K562 (cell line): ENCODE measurements at regions not wholly inside any gene's neighbourhood (a gene's known extent, or its start where the extent isn't known, plus 50 kb on each side); places are given as distances from the start of the nearest gene placed in this dataset.

Experiments
- ATAC-seq: fragments of 200-7000 bp; cut with Tn5 transposase; 3 replicates; pipeline ENCODE4 v1.9.1; 2020; ENCODE audit warnings: moderate library complexity
- BruUV-seq: library from RNA; stranded (reverse); fragments of 400-500 nt; replicated peaks from 2 replicates; lab custom pipeline; 2021; lab: Mats Ljungman, UMichigan
- CTCF ChIA-PET: fragments of 300-600 bp; formaldehyde crosslinking; extraction: SDS; loops from one replicate; lab custom pipeline; 2021; ENCODE audit warnings: low intra/inter-chr PET ratio; lab: Yijun Ruan, JAX
- POLR2A ChIA-PET: fragments of 300-600, 350-650 bp; sonication (Branson Sonifier 250); formaldehyde crosslinking; extraction: SDS; loops from one replicate; lab custom pipeline; 2021; ENCODE audit warnings: antibody characterized with exemption, inconsistent platforms; lab: Yijun Ruan, JAX
- DNase-seq, 4 experiments: peaks; one replicate each; pipeline versions ENCODE4 v3.0.0 to v3.0.0-alpha.2; 2011 to 2018; ENCODE audit warnings: low spot score in 3 of 4, mixed read lengths in 3 of 4; ENCODE audit errors: extremely low read depth in 1 of 4
- FAIRE-seq: peaks from 2 replicates; lab custom pipeline; 2011; peaks lifted over from hg19 to GRCh38; lab: Jason Lieb, UNC
- H2AFZ ChIP-seq: 2 replicates; pipeline ENCODE4 v1.6.0; 2011; ENCODE audit warnings: low read depth, low read length, control low read depth, inconsistent platforms
- H3K27ac ChIP-seq: fragments of 200-600 bp; 3 replicates; pipeline ENCODE4 v1.8.0; 2011; ENCODE audit warnings: low read depth, mild to moderate bottlenecking, control low read depth, inconsistent platforms, low read length, moderate library complexity, mixed read lengths; ENCODE audit errors: extremely low read depth
- H3K27me3 ChIP-seq, 2 experiments: fragments of 300-600 bp in 1 of 2; 2 replicates in 1 of 2; 3 replicates in 1 of 2; pipeline versions ENCODE4 v1.6.0 to v1.8.0; 2011; ENCODE audit warnings: inconsistent platforms in 2 of 2, low read length in 2 of 2, mild to moderate bottlenecking in 1 of 2, mixed read lengths in 1 of 2, moderate library complexity in 1 of 2; ENCODE audit not compliant: control insufficient read depth in 2 of 2, insufficient read depth in 2 of 2
- H3K36me3 ChIP-seq: fragments of 300-600 bp; 3 replicates; pipeline ENCODE4 v1.8.0; 2011; ENCODE audit warnings: mild to moderate bottlenecking, low read length, inconsistent platforms; ENCODE audit not compliant: control insufficient read depth, insufficient read depth
- H3K4me1 ChIP-seq, 2 experiments: fragments of 200-600 bp in 1 of 2; replicated peaks in 1 of 2; 2 replicates in 1 of 2; 3 replicates in 1 of 2; pipeline versions ENCODE4 v1.5.1 to v1.8.0; 2011; ENCODE audit warnings: inconsistent platforms in 2 of 2, low read length in 2 of 2, mild to moderate bottlenecking in 1 of 2, mixed read lengths in 1 of 2, moderate library complexity in 1 of 2; ENCODE audit not compliant: control insufficient read depth in 2 of 2, insufficient read depth in 2 of 2
- H3K4me2 ChIP-seq: 2 replicates; pipeline ENCODE4 v1.6.1; 2011; ENCODE audit warnings: low read length, control low read depth, inconsistent platforms, mixed read lengths; ENCODE audit not compliant: insufficient read depth
- H3K4me3 ChIP-seq: fragments of 200-600 bp; sonication (generic), shearing (Covaris generic); 2 replicates; pipeline ENCODE4 v1.5.1; 2016; ENCODE audit warnings: control low read depth, inconsistent platforms
- H3K79me2 ChIP-seq: fragments of 200-600 bp; 3 replicates; pipeline ENCODE4 v1.8.0; 2011; ENCODE audit warnings: low read length, inconsistent platforms; ENCODE audit not compliant: control insufficient read depth, insufficient read depth
- H3K9ac ChIP-seq, 2 experiments: 2 replicates each; pipeline versions ENCODE4 v1.6.0 to v1.6.1; 2011; ENCODE audit warnings: low read depth in 2 of 2, low read length in 2 of 2, control low read depth in 1 of 2, inconsistent platforms in 1 of 2, mild to moderate bottlenecking in 1 of 2, mixed read lengths in 1 of 2; ENCODE audit not compliant: insufficient read depth in 1 of 2
- H3K9me1 ChIP-seq: one replicate; pipeline ENCODE4 v1.6.0; 2011; ENCODE audit warnings: inconsistent platforms, mild to moderate bottlenecking, low read length, moderate library complexity; ENCODE audit not compliant: control insufficient read depth, insufficient read depth
- H3K9me3 ChIP-seq: replicated peaks from 2 replicates; pipeline ENCODE4 v1.5.1; 2011; ENCODE audit warnings: low read depth, low read length, inconsistent platforms; ENCODE audit not compliant: control insufficient read depth, insufficient read depth
- H4K20me1 ChIP-seq: replicated peaks from 2 replicates; pipeline ENCODE4 v1.6.1; 2011; ENCODE audit warnings: low read length, inconsistent platforms, mixed read lengths; ENCODE audit not compliant: control insufficient read depth, insufficient read depth
- CBX2 ChIP-seq: fragments of 200-600 bp; sonication (generic); IDR thresholded peaks from one replicate; pipeline ENCODE4 v1.6.1; 2012; ENCODE audit warnings: mild to moderate bottlenecking, low read length, inconsistent platforms; ENCODE audit not compliant: insufficient read depth, poor library complexity, severe bottlenecking
- HNRNPK ChIP-seq: fragments of 200-400 bp; formaldehyde crosslinking; IDR thresholded peaks from one replicate; pipeline ENCODE4 v1.6.1; 2018; ENCODE audit warnings: mild to moderate bottlenecking, low read depth, low read length; ENCODE audit not compliant: poor library complexity, severe bottlenecking
- IRF2 ChIP-seq: sonication (generic); formaldehyde crosslinking; IDR thresholded peaks from 2 replicates; pipeline ENCODE4 v1.8.1; 2022; ENCODE audit warnings: mild to moderate bottlenecking, missing genetic modification reagents
- JUND ChIP-seq, 2 experiments: IDR thresholded peaks; 2 replicates in 1 of 2; 3 replicates in 1 of 2; pipeline ENCODE4 v1.6.1; 2011; ENCODE audit warnings: borderline replicate concordance in 2 of 2, low read depth in 2 of 2, low read length in 2 of 2, improper control_type of control experiment in 1 of 2, missing biosample characterization in 1 of 2, missing genetic modification characterization in 1 of 2, missing genetic modification reagents in 1 of 2
- TBL1XR1 ChIP-seq, 2 experiments: IDR thresholded peaks; 2 replicates each; pipeline ENCODE4 v1.6.1; 2012; ENCODE audit warnings: improper control_type of control experiment in 2 of 2, low read length in 2 of 2, mild to moderate bottlenecking in 1 of 2
- TBP ChIP-seq: optimal IDR thresholded peaks from 2 replicates; pipeline ENCODE3; 2011; ENCODE audit warnings: low read depth, low read length, improper control_type of control experiment
- ZBTB26 ChIP-seq: fragments of 450-650 bp; formaldehyde crosslinking; IDR thresholded peaks from 2 replicates; pipeline ENCODE4 v1.4.0; 2022; ENCODE audit warnings: missing genetic modification characterization
- ZBTB43 ChIP-seq: sonication (generic); formaldehyde crosslinking; IDR thresholded peaks from 2 replicates; pipeline ENCODE4 v1.8.0; 2023; ENCODE audit warnings: mild to moderate bottlenecking, missing genetic modification reagents
- ZNF592 ChIP-seq: fragments of 450-650 bp; IDR thresholded peaks from 2 replicates; pipeline ENCODE4 v1.6.1; 2017; ENCODE audit warnings: antibody characterized with exemption, mild to moderate bottlenecking
- WGBS: fragments of 100-300 bp; shearing (Covaris generic); methylation state at CpG from one replicate; pipeline ENCODE4 v1.1.6; 2016; ENCODE audit warnings: low coverage, mixed read lengths; ENCODE audit not compliant: insufficient coverage; ENCODE audit errors: missing lambda C conversion rate; 5-methylcytosine and 5-hydroxymethylcytosine counted together
- in situ Hi-C: fragments of 300-500 bp; cut with MboI; formaldehyde crosslinking; loops from 4 replicates; pipeline ENCODE4 v1.15.0; 2018; ENCODE audit warnings: inconsistent platforms, mixed read lengths
- intact Hi-C: fragments of 100-400 bp; cut with micrococcal nuclease; formaldehyde crosslinking; loops from 2 replicates; pipeline ENCODE4 v1.14.2; 2022

- Histone ChIP-seq H3K27ac (no peak overlapping the region), H2AFZ (no peak overlapping the region), H3K9ac (no peak overlapping the region), H3K27me3 (no peaks in the 10 kb centered on the region), H4K20me1 (no peaks in the 10 kb centered on the region), H3K79me2 (no peaks in the 10 kb centered on the region), H3K4me1 (peaks cover 2 to 4% of the 10 kb centered on the region in 2 experiments; a peak in 3 of 5 replicates), H3K9me3 (no peaks in the 10 kb centered on the region), H3K36me3 (no peaks in the 10 kb centered on the region), H3K9me1 (no peaks in the 10 kb centered on the region), H3K4me2 (no peak overlapping the region), H3K4me3 (no peak overlapping the region)
- WGBS = 39% methylated on average over 4 of the region's 4 CpGs
- in situ Hi-C loops (no loop called here), intact Hi-C loops (no loop called here)
- CTCF ChIA-PET = no interaction called here
- FAIRE-seq (no peak), DNase-seq (no peak), ATAC-seq (no peak)
- POLR2A ChIA-PET = no interaction called here
- no TSS peak for BruUV-seq
- TF ChIP-seq ZNF592 (no peak), ZBTB26 (CRISPR knock-in tag) (no peak), CBX2 (no peak), JUND (IDR thresholded peaks at IDR 0.05; ENCODE audit: borderline replicate concordance, low read depth, low read length) (no peak), JUND (tag; IDR thresholded peaks at IDR 0.05; ENCODE audit: borderline replicate concordance, low read depth, low read length) (no peak), IRF2 (CRISPR knock-in tag) (no peak), HNRNPK (no peak), ZBTB43 (no peak), TBL1XR1 (IDR thresholded peaks at IDR 0.05; ENCODE audit: low read length in 2 of 2) (no peak), TBP (no peak)
Observed at GRCh38 chr20:30610751-30611150, 646.7 kb upstream of the DEFB115 start.
